ENCODE measurements at regions not wholly inside any gene's neighbourhood (a gene's known extent, or its start where the extent isn't known, plus 50 kb on each side); places are given as distances from the start of the nearest gene placed in this dataset.

DNA sequence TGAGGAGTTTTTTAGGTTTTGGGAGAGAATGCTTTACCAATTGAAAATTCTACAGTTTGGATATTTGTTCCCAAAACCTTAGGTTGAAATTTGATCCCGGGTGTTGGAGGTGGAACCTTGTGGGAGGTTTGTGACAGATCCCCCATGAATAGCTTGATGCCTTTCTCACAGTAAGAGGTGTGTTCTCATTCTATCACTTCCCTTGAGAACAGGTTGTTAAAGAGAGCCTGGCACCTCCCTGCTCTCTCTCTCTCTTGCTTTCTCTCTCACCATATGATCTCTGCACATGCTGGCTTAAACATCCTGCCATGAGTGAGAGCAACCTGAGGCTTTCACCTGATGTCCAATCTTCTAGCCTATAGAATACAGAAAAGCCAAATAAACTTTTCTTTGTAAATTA, 1475.5 kb upstream of the AGA start:
- H3K36me3 ChIP-seq, result no peaks in the 10 kb centered on the region
- no peak for TF ChIP-seq CTCF (IDR thresholded peaks at IDR 0.05)
- TF ChIP-seq POLR2A (IDR thresholded peaks at IDR 0.05), result no peak
- no peaks in the 10 kb centered on the region for H3K27me3 ChIP-seq
- no peak for ATAC-seq
- 13 to 36% (median 22%) methylated on average over 1 of the region's 1 CpG for WGBS, 4 donors
- intact Hi-C loops (cut with DNase I), result no loop called here
- no peak overlapping the region for H3K27ac ChIP-seq
- no peak for DNase-seq
- H3K4me3 ChIP-seq, result no peak overlapping the region
- no peaks in the 10 kb centered on the region for H3K4me1 ChIP-seq
- peaks cover 0 to 11% (median 0%) of the 10 kb centered on the region in 12 donors for H3K9me3 ChIP-seq

- Histone ChIP-seq H3K27ac (no peak overlapping the region), H3K36me3 (no peaks in the 10 kb centered on the region), H3K27me3 (no peaks in the 10 kb centered on the region), H3K4me3 (no peak overlapping the region), H3K4me1 (no peaks in the 10 kb centered on the region), H3K9me3 (peaks cover 0 to 5% (median 0%) of the 10 kb centered on the region in 12 donors)
- intact Hi-C loops (cut with DNase I), result no loop called here
- 54 to 75% (median 66%) methylated on average over 1 of the region's 1 CpG for WGBS, 4 donors
- no peak for TF ChIP-seq POLR2A (IDR thresholded peaks at IDR 0.05)
- no peak for TF ChIP-seq CTCF (IDR thresholded peaks at IDR 0.05)
- DNase-seq (no peak), ATAC-seq (no peak)
Measured at GRCh38 chr4:178937130-178937529, 1494.9 kb upstream of the AGA start.

GRCh38 chr4:178941975-178942374, 1499.7 kb upstream of the AGA start:
- peaks cover 0 to 5% (median 0%) of the 10 kb centered on the region in 12 donors for H3K9me3 ChIP-seq
- H3K4me3 ChIP-seq, result no peak overlapping the region
- intact Hi-C loops (cut with DNase I), result no loop called here
- no peaks in the 10 kb centered on the region for H3K27me3 ChIP-seq
- 41 to 50% (median 45%) methylated on average over 7 of the region's 7 CpGs for WGBS, 4 donors
- DNase-seq (no peak), ATAC-seq (no peak)
- no peak overlapping the region for H3K27ac ChIP-seq
- no peaks in the 10 kb centered on the region for H3K4me1 ChIP-seq
- no peaks in the 10 kb centered on the region for H3K36me3 ChIP-seq
- no peak for TF ChIP-seq POLR2A (IDR thresholded peaks at IDR 0.05)
- no peak for TF ChIP-seq CTCF (IDR thresholded peaks at IDR 0.05)

DNA sequence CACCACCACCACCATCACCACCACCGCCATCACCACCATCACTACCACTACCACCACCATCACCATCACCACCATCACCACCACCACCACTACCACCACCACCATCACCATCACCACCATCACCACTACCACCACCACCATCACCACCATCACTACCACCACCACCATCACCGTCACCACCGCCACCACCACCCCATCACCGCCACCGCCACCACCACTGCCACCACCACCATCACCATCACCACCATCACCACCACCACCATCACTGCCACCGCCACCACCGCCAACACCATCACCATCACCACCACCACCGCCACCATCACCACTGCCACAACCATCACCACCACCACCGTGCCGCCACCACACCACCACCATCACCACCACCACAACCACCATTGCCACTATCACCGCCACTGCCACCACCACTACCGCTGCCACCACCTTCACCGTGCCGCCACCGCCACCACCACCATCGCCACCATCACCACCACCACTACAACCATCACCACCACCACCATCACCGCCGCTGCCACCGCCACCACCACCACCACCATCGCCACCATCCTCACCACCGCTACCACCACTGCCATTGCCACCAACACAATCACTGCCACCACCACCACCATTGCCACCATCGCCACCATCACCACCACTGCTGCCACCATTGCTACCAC, 1511.3 kb upstream of the AGA start:
- H3K9me3 ChIP-seq, result no peaks in the 10 kb centered on the region
- ATAC-seq, result no peak
- no peak overlapping the region for H3K4me3 ChIP-seq
- intact Hi-C loops (cut with DNase I), result no loop called here
- no peaks in the 10 kb centered on the region for H3K36me3 ChIP-seq
- no peaks in the 10 kb centered on the region for H3K4me1 ChIP-seq
- WGBS, 4 donors, result 89 to 95% (median 92%) methylated on average over 22 of the region's 22 CpGs
- no peak for TF ChIP-seq CTCF (IDR thresholded peaks at IDR 0.05)
- TF ChIP-seq POLR2A (IDR thresholded peaks at IDR 0.05), result no peak
- no peaks in the 10 kb centered on the region for H3K27me3 ChIP-seq
- DNase-seq, result peak in 1 of 5 donors; percentile 50
- no peak overlapping the region for H3K27ac ChIP-seq

Measured in heart left ventricle (tissue), 16 donors.